Dendritic cell treated with granulocyte-macrophage colony-stimulating factor and Interleukin-4, amounts not matched to agents 40 ng/mL and 50 ng/mL, for 4 days (primary cell): ENCODE measurements at regions not wholly inside any gene's neighbourhood (a gene's known extent, or its start where the extent isn't known, plus 50 kb on each side); places are given as distances from the start of the nearest gene placed in this dataset.

ENCODE experiments used
- H3K27ac Mint-ChIP-seq: one replicate; pipeline ENCODE4 v1.8.0; 2022; ENCODE audit warnings: mild to moderate bottlenecking, mixed read lengths
- H3K27me3 Mint-ChIP-seq: one replicate; pipeline ENCODE4 v1.8.0; 2022; ENCODE audit warnings: mild to moderate bottlenecking, mixed read lengths
- H3K36me3 Mint-ChIP-seq: one replicate; pipeline ENCODE4 v1.8.0; 2022; ENCODE audit warnings: low read depth, mixed read lengths
- H3K4me1 Mint-ChIP-seq: one replicate; pipeline ENCODE4 v1.8.0; 2022; ENCODE audit warnings: low read depth, mixed read lengths
- H3K4me3 Mint-ChIP-seq: one replicate; pipeline ENCODE4 v1.8.0; 2022; ENCODE audit warnings: mild to moderate bottlenecking, moderate library complexity, mixed read lengths
- H3K9me3 Mint-ChIP-seq: one replicate; pipeline ENCODE4 v1.8.0; 2022; ENCODE audit warnings: mixed read lengths
- intact Hi-C: fragments of 100-400 bp; cut with micrococcal nuclease; formaldehyde crosslinking; loops from one replicate; pipeline ENCODE4 v1.15.0; 2022

- peak overlapping the region; percentile 11 for H3K27ac Mint-ChIP-seq
- peaks cover 51% of the 10 kb centered on the region for H3K4me1 Mint-ChIP-seq
- no peaks in the 10 kb centered on the region for H3K27me3 Mint-ChIP-seq
- H3K36me3 Mint-ChIP-seq: no peaks in the 10 kb centered on the region
- no peak overlapping the region for H3K4me3 Mint-ChIP-seq
- H3K9me3 Mint-ChIP-seq: no peaks in the 10 kb centered on the region
- intact Hi-C loops: no loop called here
Observed at GRCh38 chr6:144335311-144335861, 50.3 kb downstream of the UTRN start.

GRCh38 chr6:144335914-144336313 is 50.8 kb downstream of the UTRN start:
- Mint-ChIP-seq H3K27ac (peak overlapping the region; percentile 11), H3K36me3 (no peaks in the 10 kb centered on the region), H3K9me3 (no peaks in the 10 kb centered on the region), H3K4me1 (peaks cover 52% of the 10 kb centered on the region), H3K27me3 (no peaks in the 10 kb centered on the region), H3K4me3 (no peak overlapping the region)
- intact Hi-C loops: no loop called here

- Mint-ChIP-seq H3K27me3 (no peaks in the 10 kb centered on the region), H3K36me3 (no peaks in the 10 kb centered on the region), H3K27ac (peak overlapping the region; percentile 45), H3K9me3 (no peaks in the 10 kb centered on the region), H3K4me1 (peaks cover 62% of the 10 kb centered on the region), H3K4me3 (no peak overlapping the region)
- intact Hi-C loops: no loop called here
Observed at GRCh38 chr6:144336900-144337299, 51.8 kb downstream of the UTRN start.

- Mint-ChIP-seq H3K27ac (no peak overlapping the region), H3K4me3 (no peak overlapping the region), H3K9me3 (no peaks in the 10 kb centered on the region), H3K27me3 (no peaks in the 10 kb centered on the region), H3K4me1 (peaks cover 77% of the 10 kb centered on the region), H3K36me3 (no peaks in the 10 kb centered on the region)
- intact Hi-C loops: no loop called here
Observed at GRCh38 chr6:144338474-144338873, 53.3 kb downstream of the UTRN start.

- Mint-ChIP-seq H3K27me3 (no peaks in the 10 kb centered on the region), H3K9me3 (no peaks in the 10 kb centered on the region), H3K27ac (no peak overlapping the region), H3K4me1 (peaks cover 84% of the 10 kb centered on the region), H3K4me3 (no peak overlapping the region), H3K36me3 (no peaks in the 10 kb centered on the region)
- intact Hi-C loops: no loop called here
Observed at GRCh38 chr6:144338951-144339700, 54.0 kb downstream of the UTRN start.

GRCh38 chr6:144339859-144340452 is 54.8 kb downstream of the UTRN start:
- no peaks in the 10 kb centered on the region for H3K27me3 Mint-ChIP-seq
- peaks cover 87% of the 10 kb centered on the region for H3K4me1 Mint-ChIP-seq
- intact Hi-C loops: loop anchor here (5.0 kb wide), 1 partner anchor 53 kb away; the partner anchor contains the start of gene UTRN
- no peaks in the 10 kb centered on the region for H3K9me3 Mint-ChIP-seq
- no peak overlapping the region for H3K4me3 Mint-ChIP-seq
- H3K36me3 Mint-ChIP-seq: no peaks in the 10 kb centered on the region
- peak overlapping the region; percentile 59 for H3K27ac Mint-ChIP-seq

- H3K4me3 Mint-ChIP-seq: no peak overlapping the region
- no peaks in the 10 kb centered on the region for H3K9me3 Mint-ChIP-seq
- H3K27me3 Mint-ChIP-seq: no peaks in the 10 kb centered on the region
- no peaks in the 10 kb centered on the region for H3K36me3 Mint-ChIP-seq
- H3K4me1 Mint-ChIP-seq: peaks cover 85% of the 10 kb centered on the region
- H3K27ac Mint-ChIP-seq: peak overlapping the region; percentile 59
- intact Hi-C loops: loop anchor here (5.0 kb wide), 1 partner anchor 53 kb away; the partner anchor contains the start of gene UTRN
Observed at GRCh38 chr6:144340541-144341371, 55.6 kb downstream of the UTRN start.

GRCh38 chr6:144341831-144342527 is 56.8 kb downstream of the UTRN start:
- Mint-ChIP-seq H3K4me1 (peaks cover 82% of the 10 kb centered on the region), H3K27me3 (no peaks in the 10 kb centered on the region), H3K9me3 (no peaks in the 10 kb centered on the region), H3K27ac (peak overlapping the region; percentile 59), H3K36me3 (no peaks in the 10 kb centered on the region), H3K4me3 (no peak overlapping the region)
- intact Hi-C loops: loop anchor here (5.0 kb wide), 1 partner anchor 55 kb away; the partner anchor contains the start of gene UTRN

GRCh38 chr6:144343701-144344428 is 58.7 kb downstream of the UTRN start:
- intact Hi-C loops: loop anchor here (5.0 kb wide), 1 partner anchor 57 kb away; the partner anchor contains the start of gene UTRN
- Mint-ChIP-seq H3K9me3 (no peaks in the 10 kb centered on the region), H3K27ac (peak overlapping the region; percentile 76), H3K27me3 (no peaks in the 10 kb centered on the region), H3K36me3 (peaks cover 8% of the 10 kb centered on the region), H3K4me1 (peaks cover 87% of the 10 kb centered on the region), H3K4me3 (peak overlapping the region; percentile 23)

GRCh38 chr6:144344646-144345045 is 59.5 kb downstream of the UTRN start:
- no peaks in the 10 kb centered on the region for H3K27me3 Mint-ChIP-seq
- H3K27ac Mint-ChIP-seq: peak overlapping the region; percentile 76
- H3K9me3 Mint-ChIP-seq: no peaks in the 10 kb centered on the region
- peaks cover 85% of the 10 kb centered on the region for H3K4me1 Mint-ChIP-seq
- peaks cover 8% of the 10 kb centered on the region for H3K36me3 Mint-ChIP-seq
- H3K4me3 Mint-ChIP-seq: no peak overlapping the region
- intact Hi-C loops: loop anchor here (5.0 kb wide), 1 partner anchor 57 kb away; the partner anchor contains the start of gene UTRN

GRCh38 chr6:144345451-144345850 is 60.3 kb downstream of the UTRN start:
- H3K27me3 Mint-ChIP-seq: no peaks in the 10 kb centered on the region
- no peak overlapping the region for H3K4me3 Mint-ChIP-seq
- intact Hi-C loops: no loop called here
- peak overlapping the region; percentile 76 for H3K27ac Mint-ChIP-seq
- H3K4me1 Mint-ChIP-seq: peaks cover 82% of the 10 kb centered on the region
- H3K36me3 Mint-ChIP-seq: peaks cover 8% of the 10 kb centered on the region
- no peaks in the 10 kb centered on the region for H3K9me3 Mint-ChIP-seq

GRCh38 chr6:144346719-144347447 is 61.7 kb downstream of the UTRN start:
- H3K9me3 Mint-ChIP-seq: no peaks in the 10 kb centered on the region
- intact Hi-C loops: no loop called here
- H3K27ac Mint-ChIP-seq: peak overlapping the region; percentile 76
- peaks cover 8% of the 10 kb centered on the region for H3K36me3 Mint-ChIP-seq
- no peak overlapping the region for H3K4me3 Mint-ChIP-seq
- H3K4me1 Mint-ChIP-seq: peaks cover 80% of the 10 kb centered on the region
- no peaks in the 10 kb centered on the region for H3K27me3 Mint-ChIP-seq
